ENCODE measurements at regions not wholly inside any gene's neighbourhood (a gene's known extent, or its start where the extent isn't known, plus 50 kb on each side); places are given as distances from the start of the nearest gene placed in this dataset.

- no peak overlapping the region for H3K4me3 ChIP-seq (ENCODE audit: low read depth in 1 of 2, low read length in 1 of 2)
- H3K4me1 ChIP-seq (ENCODE audit: control insufficient read depth in 1 of 2, insufficient read depth in 1 of 2, low read depth in 1 of 2, low read length in 1 of 2): no peaks in the 10 kb centered on the region
- no peak overlapping the region for H3K27ac ChIP-seq
- H3K9me3 ChIP-seq: no peaks in the 10 kb centered on the region
- TF ChIP-seq CTCF (IDR thresholded peaks at IDR 0.05): no peak
- no peaks in the 10 kb centered on the region for H3K27me3 ChIP-seq
- peaks cover 95% of the 10 kb centered on the region for H3K36me3 ChIP-seq
These were observed 93.8 kb upstream of the CLMN start for GRCh38 chr14:95413289-95414215.

DNA sequence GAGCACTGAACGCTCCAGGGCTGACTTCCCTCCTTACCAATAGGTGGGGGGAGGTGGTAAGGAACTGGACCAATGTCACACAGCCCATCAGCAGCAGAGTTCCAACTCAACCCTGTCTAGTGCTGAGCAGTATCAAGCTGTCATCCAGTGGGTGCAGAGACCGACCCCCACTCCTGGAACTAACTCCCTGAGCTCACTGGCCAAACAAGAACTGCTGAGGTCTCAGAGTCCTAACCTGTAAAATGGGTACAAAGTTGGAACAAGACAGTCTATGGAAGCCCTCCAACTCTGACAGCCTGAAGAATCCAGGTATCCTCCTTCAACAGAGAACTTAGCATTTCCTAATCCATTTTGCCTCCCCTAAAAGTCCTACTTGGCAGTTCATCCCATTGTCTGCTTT, 91.1 kb upstream of the CLMN start:
- Histone ChIP-seq H3K36me3 (peaks cover 76% of the 10 kb centered on the region), H3K4me3 (ENCODE audit: low read depth in 1 of 2, low read length in 1 of 2) (no peak overlapping the region), H3K9me3 (no peaks in the 10 kb centered on the region), H3K27me3 (no peaks in the 10 kb centered on the region), H3K4me1 (ENCODE audit: control insufficient read depth in 1 of 2, insufficient read depth in 1 of 2, low read depth in 1 of 2, low read length in 1 of 2) (no peaks in the 10 kb centered on the region), H3K27ac (no peak overlapping the region)
- TF ChIP-seq CTCF (IDR thresholded peaks at IDR 0.05): no peak

DNA sequence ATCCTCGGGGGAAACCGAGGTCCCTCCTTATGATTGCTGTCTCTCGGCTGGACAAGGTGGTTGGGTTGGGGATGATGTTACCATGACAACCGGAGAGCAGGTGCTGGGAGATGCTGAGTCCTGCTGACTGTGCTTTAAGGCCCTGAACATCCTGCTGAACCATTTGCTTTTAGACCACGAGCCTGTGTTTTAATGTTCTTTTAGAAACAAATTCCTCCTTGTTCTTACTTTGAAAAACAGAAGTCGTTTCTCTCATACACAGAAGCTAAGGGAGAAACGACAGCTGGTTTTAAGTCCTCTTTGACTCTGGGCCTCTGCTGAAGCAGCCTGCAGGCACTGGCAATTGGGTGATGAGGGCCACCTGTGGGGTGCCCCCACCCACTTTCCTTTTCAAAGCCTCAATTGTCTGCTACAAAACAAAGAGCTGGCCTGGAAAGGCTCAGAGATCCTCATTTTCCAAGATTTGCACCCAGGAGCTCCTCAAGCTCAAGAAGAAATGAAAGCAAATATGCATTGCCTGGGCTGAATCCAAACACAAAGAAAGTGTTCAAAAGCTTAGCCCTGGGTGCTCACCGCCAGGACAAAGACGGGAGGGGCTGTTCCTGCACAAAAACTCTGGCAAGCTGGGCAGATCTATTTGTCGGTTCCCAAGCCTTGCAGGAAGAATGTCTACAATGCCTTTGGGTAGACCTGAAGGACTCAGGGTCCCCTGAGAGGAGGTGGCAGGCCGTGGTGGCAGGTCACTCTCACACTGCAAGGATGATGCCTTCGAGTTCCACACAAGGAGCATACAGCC, 90.0 kb upstream of the CLMN start:
- Histone ChIP-seq H3K9me3 (no peaks in the 10 kb centered on the region), H3K4me3 (ENCODE audit: low read depth in 1 of 2, low read length in 1 of 2) (no peak overlapping the region), H3K27ac (no peak overlapping the region), H3K27me3 (no peaks in the 10 kb centered on the region), H3K4me1 (ENCODE audit: control insufficient read depth in 1 of 2, insufficient read depth in 1 of 2, low read depth in 1 of 2, low read length in 1 of 2) (no peaks in the 10 kb centered on the region), H3K36me3 (peaks cover 64% of the 10 kb centered on the region)
- TF ChIP-seq CTCF (IDR thresholded peaks at IDR 0.05): no peak

DNA sequence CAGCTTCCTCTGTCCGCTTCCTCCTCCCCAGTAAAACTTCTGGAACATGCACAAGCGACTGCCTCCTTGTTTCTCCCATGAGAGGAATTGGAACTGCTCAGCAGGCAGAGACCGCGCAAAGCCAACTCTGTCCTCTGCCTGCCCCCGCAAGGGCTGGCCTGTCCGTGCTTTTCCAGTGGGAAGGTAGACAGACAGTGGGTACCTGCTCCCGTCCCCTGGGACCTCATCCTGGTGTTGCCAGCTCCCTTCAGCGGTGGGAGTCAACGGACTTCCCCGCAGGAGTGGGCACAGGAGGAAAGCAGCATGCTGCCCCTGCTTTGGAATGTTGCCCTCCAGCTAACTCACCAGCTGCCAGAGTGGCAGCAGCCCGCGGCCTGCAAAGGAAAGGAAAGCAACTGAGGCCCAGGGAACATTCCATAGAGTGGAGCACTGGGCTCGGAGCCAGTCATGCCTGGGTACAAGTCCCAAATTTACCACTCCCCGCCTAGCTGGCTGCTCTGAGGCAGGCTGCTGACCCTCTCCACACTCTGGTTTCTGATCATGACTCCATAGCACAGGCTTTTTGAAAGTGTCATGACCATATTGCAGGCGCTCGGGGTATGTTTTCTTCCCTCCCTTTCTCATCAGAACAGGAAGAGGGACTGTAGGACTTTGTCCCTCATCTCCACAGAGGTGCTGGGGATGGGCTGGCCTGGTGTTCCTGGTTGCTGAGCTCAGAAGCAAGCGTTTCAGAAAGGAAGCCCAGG, 89.2 kb upstream of the CLMN start:
- H3K27ac ChIP-seq: no peak overlapping the region
- H3K4me1 ChIP-seq (ENCODE audit: control insufficient read depth in 1 of 2, insufficient read depth in 1 of 2, low read depth in 1 of 2, low read length in 1 of 2): no peaks in the 10 kb centered on the region
- no peak for TF ChIP-seq CTCF (IDR thresholded peaks at IDR 0.05)
- H3K36me3 ChIP-seq: peaks cover 56% of the 10 kb centered on the region
- H3K27me3 ChIP-seq: no peaks in the 10 kb centered on the region
- no peaks in the 10 kb centered on the region for H3K9me3 ChIP-seq
- no peak overlapping the region for H3K4me3 ChIP-seq (ENCODE audit: low read depth in 1 of 2, low read length in 1 of 2)

GRCh38 chr14:95407354-95407753, 87.6 kb upstream of the CLMN start:
- no peaks in the 10 kb centered on the region for H3K4me1 ChIP-seq (ENCODE audit: control insufficient read depth in 1 of 2, insufficient read depth in 1 of 2, low read depth in 1 of 2, low read length in 1 of 2)
- no peak overlapping the region for H3K27ac ChIP-seq
- no peak for TF ChIP-seq CTCF (IDR thresholded peaks at IDR 0.05)
- H3K27me3 ChIP-seq: no peaks in the 10 kb centered on the region
- no peaks in the 10 kb centered on the region for H3K9me3 ChIP-seq
- no peak overlapping the region for H3K4me3 ChIP-seq (ENCODE audit: low read depth in 1 of 2, low read length in 1 of 2)
- H3K36me3 ChIP-seq: peaks cover 44% of the 10 kb centered on the region

All from neutrophil (primary cell).